Stimulated activated CD4-positive, alpha-beta T cell treated with anti-CD3 and anti-CD28 coated beads, Interleukin-15, amount 100 ng/mL, for 24 hours (primary cell): ENCODE measurements at regions not wholly inside any gene's neighbourhood (a gene's known extent, or its start where the extent isn't known, plus 50 kb on each side); places are given as distances from the start of the nearest gene placed in this dataset.
"Not testable (repeated sequence)": the region's sequence is repeated elsewhere in the genome, so short reads cannot be mapped to it uniquely, and the experiment has no call there.

Experiments
- DNase-seq: peaks from one replicate; pipeline ENCODE4 v3.0.0-alpha.2; 2020

GRCh38 chr6:137787016-137787415 is 80.0 kb upstream of the TNFAIP3 start:
- no peak for DNase-seq

- no peak for DNase-seq
Observed at GRCh38 chr6:137788248-137788647, 78.8 kb upstream of the TNFAIP3 start.

- no peak for DNase-seq
Observed at GRCh38 chr6:137791281-137792159, 75.5 kb upstream of the TNFAIP3 start.

GRCh38 chr6:137792160-137793033 is 74.7 kb upstream of the TNFAIP3 start:
- DNase-seq = no peak

- no peak for DNase-seq
Observed at GRCh38 chr6:137793805-137794515, 73.1 kb upstream of the TNFAIP3 start.

- DNase-seq = no peak
Observed at GRCh38 chr6:137794516-137795201, 72.4 kb upstream of the TNFAIP3 start.

- no peak for DNase-seq
Observed at GRCh38 chr6:137795501-137795900, 71.6 kb upstream of the TNFAIP3 start.

GRCh38 chr6:137798261-137798660 is 68.8 kb upstream of the TNFAIP3 start:
- DNase-seq = no peak

- DNase-seq = peak; percentile 35
Observed at GRCh38 chr6:137798846-137799245, 68.2 kb upstream of the TNFAIP3 start.

GRCh38 chr6:137799950-137800568 is 67.0 kb upstream of the TNFAIP3 start:
- DNase-seq = peak; percentile 72

- no peak for DNase-seq
Observed at GRCh38 chr6:137800762-137801161, 66.3 kb upstream of the TNFAIP3 start.

- DNase-seq = no peak
Observed at GRCh38 chr6:137801352-137802114, 65.5 kb upstream of the TNFAIP3 start.

- DNase-seq = no peak
Observed at GRCh38 chr6:137802408-137803182, 64.5 kb upstream of the TNFAIP3 start.

GRCh38 chr6:137804637-137805036 is 62.4 kb upstream of the TNFAIP3 start:
- DNase-seq = no peak

- DNase-seq = no peak
Observed at GRCh38 chr6:137805622-137806021, 61.4 kb upstream of the TNFAIP3 start.

- DNase-seq = no peak
Observed at GRCh38 chr6:137806914-137807682, 60.0 kb upstream of the TNFAIP3 start.

- DNase-seq = no peak
Observed at GRCh38 chr6:137808191-137808590, 58.9 kb upstream of the TNFAIP3 start.

- no peak for DNase-seq
Observed at GRCh38 chr6:137808836-137809315, 58.2 kb upstream of the TNFAIP3 start.

- DNase-seq = not testable (repeated sequence)
Observed at GRCh38 chr6:137809895-137810553, 57.0 kb upstream of the TNFAIP3 start.
